NK-92 (cell line): ENCODE measurements at regions not wholly inside any gene's neighbourhood (a gene's known extent, or its start where the extent isn't known, plus 50 kb on each side); places are given as distances from the start of the nearest gene placed in this dataset.

Experiments
- DNase-seq: peaks from one replicate; lab custom pipeline; 2025; ENCODE audit not compliant: unreplicated experiment; lab: John Stamatoyannopoulos, UW

GRCh38 chr6:165883851-165884640, 221.0 kb upstream of the PDE10A start:
- DNase-seq = no peak

GRCh38 chr6:165881806-165882205, 218.8 kb upstream of the PDE10A start:
- DNase-seq = no peak

- DNase-seq = no peak
Observed at GRCh38 chr6:165880686-165881085, 217.6 kb upstream of the PDE10A start.

GRCh38 chr6:165877773-165878172, 214.7 kb upstream of the PDE10A start:
- DNase-seq = no peak

GRCh38 chr6:165877192-165877591, 214.2 kb upstream of the PDE10A start:
- no peak for DNase-seq

GRCh38 chr6:165876588-165876987, 213.5 kb upstream of the PDE10A start:
- DNase-seq = no peak

GRCh38 chr6:165875946-165876345, 212.9 kb upstream of the PDE10A start:
- DNase-seq = no peak

GRCh38 chr6:165873976-165874375, 210.9 kb upstream of the PDE10A start:
- DNase-seq = no peak

GRCh38 chr6:165872811-165873210, 209.8 kb upstream of the PDE10A start:
- no peak for DNase-seq

GRCh38 chr6:165872311-165872710, 209.3 kb upstream of the PDE10A start:
- no peak for DNase-seq

- no peak for DNase-seq
Observed at GRCh38 chr6:165871571-165871970, 208.5 kb upstream of the PDE10A start.

GRCh38 chr6:165869526-165869925, 206.5 kb upstream of the PDE10A start:
- no peak for DNase-seq

- DNase-seq = no peak
Observed at GRCh38 chr6:165864925-165865324, 201.9 kb upstream of the PDE10A start.

- no peak for DNase-seq
Observed at GRCh38 chr6:165864218-165864617, 201.2 kb upstream of the PDE10A start.

- DNase-seq = no peak
Observed at GRCh38 chr6:165863801-165864200, 200.8 kb upstream of the PDE10A start.

- no peak for DNase-seq
Observed at GRCh38 chr6:165862813-165863212, 199.8 kb upstream of the PDE10A start.

GRCh38 chr6:165861226-165861625, 198.2 kb upstream of the PDE10A start:
- no peak for DNase-seq

- DNase-seq = no peak
Observed at GRCh38 chr6:165858586-165858985, 195.5 kb upstream of the PDE10A start.

- no peak for DNase-seq
Observed at GRCh38 chr6:165855856-165856255, 192.8 kb upstream of the PDE10A start.

- DNase-seq = no peak
Observed at GRCh38 chr6:165854863-165855593, 192.0 kb upstream of the PDE10A start.

- no peak for DNase-seq
Observed at GRCh38 chr6:165854061-165854862, 191.2 kb upstream of the PDE10A start.

- no peak for DNase-seq
Observed at GRCh38 chr6:165852676-165853075, 189.6 kb upstream of the PDE10A start.
